GM23338 (cell line): ENCODE measurements at regions not wholly inside any gene's neighbourhood (a gene's known extent, or its start where the extent isn't known, plus 50 kb on each side); places are given as distances from the start of the nearest gene placed in this dataset.

ENCODE experiments used
- ATAC-seq: fragments of 200-7000 bp; cut with Tn5 transposase; 3 replicates; pipeline ENCODE4 v1.9.1; 2020
- DNase-seq: peaks from one replicate; pipeline ENCODE4 v3.0.0-alpha.2; 2015; ENCODE audit warnings: low spot score
- H2AFZ ChIP-seq: fragments of 200-600 bp; sonication (generic); 2 replicates; pipeline ENCODE4 v1.8.0; 2016; ENCODE audit warnings: antibody characterized with exemption, mild to moderate bottlenecking, moderate library complexity
- H3F3A ChIP-seq: fragments of 200-600 bp; sonication (generic); replicated peaks from 2 replicates; pipeline ENCODE4 v1.8.0; 2017; ENCODE audit warnings: antibody characterized with exemption, mixed run types, low read depth
- H3K27ac ChIP-seq: fragments of 200-600 bp; sonication (generic); 2 replicates; pipeline ENCODE4 v1.6.1; 2016; ENCODE audit warnings: low read depth
- H3K27me3 ChIP-seq: fragments of 200-600 bp; sonication (generic); 2 replicates; pipeline ENCODE4 v1.8.0; 2016; ENCODE audit warnings: mild to moderate bottlenecking, mixed run types, moderate library complexity; ENCODE audit not compliant: insufficient read depth
- H3K36me3 ChIP-seq: fragments of 200-600 bp; sonication (generic); 2 replicates; pipeline ENCODE4 v1.8.0; 2016; ENCODE audit warnings: mild to moderate bottlenecking; ENCODE audit not compliant: insufficient read depth
- H3K4me1 ChIP-seq: fragments of 200-600 bp; sonication (generic); 2 replicates; pipeline ENCODE4 v1.8.0; 2016; ENCODE audit warnings: mild to moderate bottlenecking, moderate library complexity; ENCODE audit not compliant: insufficient read depth
- H3K4me2 ChIP-seq: fragments of 200-600 bp; sonication (generic); 2 replicates; pipeline ENCODE4 v1.7.1; 2017; ENCODE audit warnings: mixed run types
- H3K4me3 ChIP-seq: fragments of 200-600 bp; sonication (generic); 2 replicates; pipeline ENCODE4 v1.6.1; 2016; ENCODE audit warnings: mixed run types
- H3K79me2 ChIP-seq: fragments of 200-600 bp; sonication (generic); replicated peaks from 2 replicates; pipeline ENCODE4 v1.8.0; 2017; ENCODE audit warnings: mild to moderate bottlenecking; ENCODE audit not compliant: insufficient read depth
- H3K9me2 ChIP-seq: fragments of 200-600 bp; sonication (generic); 2 replicates; pipeline ENCODE4 v1.8.0; 2017; ENCODE audit not compliant: insufficient read depth
- H4K20me1 ChIP-seq: fragments of 200-600 bp; sonication (generic); replicated peaks from 2 replicates; pipeline ENCODE4 v1.8.0; 2017; ENCODE audit warnings: mild to moderate bottlenecking; ENCODE audit not compliant: insufficient read depth
- H3K27ac Mint-ChIP-seq: 2 replicates; pipeline ENCODE4 v1.8.0; 2020; ENCODE audit warnings: inconsistent platforms, mild to moderate bottlenecking, moderate library complexity, mixed read lengths
- H3K27me3 Mint-ChIP-seq: 3 replicates; pipeline ENCODE4 v1.8.0; 2022; ENCODE audit warnings: low read depth, mild to moderate bottlenecking, moderate library complexity, mixed read lengths, inconsistent platforms; ENCODE audit not compliant: insufficient read depth, poor library complexity
- H3K36me3 Mint-ChIP-seq: 3 replicates; pipeline ENCODE4 v1.8.0; 2021; ENCODE audit warnings: low read depth, mild to moderate bottlenecking, inconsistent platforms, moderate library complexity, mixed read lengths
- H3K4me1 Mint-ChIP-seq: 3 replicates; pipeline ENCODE4 v1.8.0; 2020; ENCODE audit warnings: mild to moderate bottlenecking, inconsistent platforms, mixed read lengths
- H3K4me3 Mint-ChIP-seq: 3 replicates; pipeline ENCODE4 v1.8.0; 2021; ENCODE audit warnings: moderate library complexity, mild to moderate bottlenecking, inconsistent platforms, mixed read lengths
- H3K9me3 Mint-ChIP-seq: 3 replicates; pipeline ENCODE4 v1.8.0; 2020; ENCODE audit warnings: moderate library complexity, mild to moderate bottlenecking, inconsistent platforms, mixed read lengths
- CREB1 ChIP-seq: fragments of 250-450 bp; sonication (Bioruptor Pico); IDR thresholded peaks from 2 replicates; pipeline ENCODE4 v1.5.0; 2020; ENCODE audit warnings: low read depth, mild to moderate bottlenecking, moderate library complexity
- EZH2 ChIP-seq: fragments of 200-600 bp; sonication (generic); IDR thresholded peaks from one replicate; pipeline ENCODE4 v1.8.0; 2017; ENCODE audit warnings: antibody characterized with exemption, mild to moderate bottlenecking, low read depth; ENCODE audit not compliant: unreplicated experiment
- EZH2phosphoT487 ChIP-seq: fragments of 200-600 bp; sonication (generic); IDR thresholded peaks from one replicate; pipeline ENCODE4 v1.8.1; 2018; ENCODE audit warnings: antibody characterized with exemption; ENCODE audit not compliant: unreplicated experiment
- JUNB ChIP-seq: IDR thresholded peaks from one replicate; pipeline ENCODE4 v1.6.1; 2016; ENCODE audit warnings: antibody characterized with exemption; ENCODE audit not compliant: unreplicated experiment
- NANOG ChIP-seq: IDR thresholded peaks from 2 replicates; pipeline ENCODE4 v1.6.1; 2016; ENCODE audit warnings: antibody characterized with exemption, borderline replicate concordance
- POLR2AphosphoS5 ChIP-seq: IDR thresholded peaks from 2 replicates; pipeline ENCODE4 v1.6.1; 2016; ENCODE audit warnings: antibody characterized with exemption, low read depth
- STAT1 ChIP-seq: IDR thresholded peaks from one replicate; pipeline ENCODE4 v1.6.1; 2016; ENCODE audit warnings: antibody characterized with exemption; ENCODE audit not compliant: unreplicated experiment
- ZNF114 ChIP-seq: fragments of 250-450 bp; sonication (Bioruptor Pico); IDR thresholded peaks from 2 replicates; pipeline ENCODE4 v1.5.0; 2020; ENCODE audit warnings: mild to moderate bottlenecking, moderate library complexity
- ZNF331 ChIP-seq: fragments of 250-450 bp; sonication (Bioruptor Pico); IDR thresholded peaks from 2 replicates; pipeline ENCODE4 v1.5.0; 2020; ENCODE audit warnings: low read depth, mild to moderate bottlenecking, moderate library complexity
- TF ChIP-seq, protein P1 (sequence below): IDR thresholded peaks from 2 replicates; pipeline ENCODE4 v1.6.1; 2016; ENCODE audit warnings: antibody characterized with exemption
- TF ChIP-seq, protein P2 (sequence below), 2 experiments: fragments of 200-600 bp in 1 of 2; sonication (generic) in 1 of 2; conservative IDR thresholded peaks; 2 replicates each; pipeline versions ENCODE4 v1.5.1 to v1.6.1; 2016 to 2017; ENCODE audit warnings: antibody characterized with exemption in 2 of 2, low read depth in 2 of 2, mild to moderate bottlenecking in 2 of 2, moderate library complexity in 1 of 2
- TF ChIP-seq, protein P3 (sequence below): fragments of 250-450 bp; sonication (Bioruptor Pico); IDR thresholded peaks from 2 replicates; pipeline ENCODE4 v1.5.0; 2020; ENCODE audit warnings: mild to moderate bottlenecking, moderate library complexity
- TF ChIP-seq, protein P4 (sequence below): IDR thresholded peaks from one replicate; pipeline ENCODE4 v1.6.1; 2018; ENCODE audit warnings: antibody characterized with exemption; ENCODE audit not compliant: unreplicated experiment

DNA sequence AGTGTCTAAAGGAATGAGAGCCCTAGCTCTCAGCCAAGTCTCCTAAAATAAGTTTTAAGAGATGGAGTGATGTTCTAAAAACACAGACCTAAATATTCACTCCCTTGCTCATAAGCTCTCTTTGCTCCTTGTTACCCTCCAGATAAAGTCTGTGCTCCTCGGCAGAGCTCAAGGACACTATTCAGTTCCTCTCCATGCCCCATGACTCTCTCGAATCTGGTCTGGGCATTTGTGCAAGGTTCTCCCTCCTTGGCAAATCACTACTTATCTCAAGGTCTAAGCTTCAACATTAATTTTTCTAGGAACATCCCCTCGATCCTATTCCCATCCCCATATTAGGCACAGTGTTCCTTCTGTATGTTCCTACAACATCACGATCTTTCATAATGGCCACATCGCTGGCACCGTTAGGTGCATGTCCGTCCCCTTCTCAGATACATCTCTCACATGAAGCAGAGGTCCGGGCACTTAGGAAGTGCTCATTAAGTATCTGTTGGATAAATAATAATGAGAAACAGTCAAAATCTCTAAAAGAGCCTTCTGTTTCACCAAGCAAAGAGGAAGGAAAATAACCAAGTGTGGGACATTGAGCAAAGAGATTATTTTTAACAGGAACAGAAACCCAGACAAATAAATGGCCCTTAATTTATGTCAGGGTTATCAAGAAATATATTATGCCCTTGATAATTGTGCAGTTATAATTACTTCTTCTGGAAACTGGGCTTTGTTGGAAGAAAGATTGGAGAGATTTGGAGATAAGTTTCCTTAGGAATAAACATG, 85.9 kb upstream of the HTR4 start:
- Histone ChIP-seq H3F3A (no peaks in the 10 kb centered on the region), H3K4me1 (no peaks in the 10 kb centered on the region), H3K4me3 (no peak overlapping the region), H3K4me2 (no peak overlapping the region), H3K36me3 (no peaks in the 10 kb centered on the region), H3K79me2 (no peaks in the 10 kb centered on the region), H4K20me1 (no peaks in the 10 kb centered on the region), H3K27me3 (no peaks in the 10 kb centered on the region), H3K27ac (no peak overlapping the region), H3K9me2 (no peaks in the 10 kb centered on the region), H2AFZ (peak overlapping the region; percentile 4; the same call in 1 of the 2 replicates)
- ATAC-seq: no peak
- DNase-seq: no peak
- Mint-ChIP-seq H3K4me1 (no peaks in the 10 kb centered on the region), H3K4me3 (no peak overlapping the region), H3K9me3 (no peaks in the 10 kb centered on the region), H3K36me3 (no peaks in the 10 kb centered on the region), H3K27me3 (peaks cover 6% of the 10 kb centered on the region), H3K27ac (no peak overlapping the region)
- TF ChIP-seq JUNB: no peak
- TF ChIP-seq NANOG: no peak
- TF ChIP-seq POLR2AphosphoS5: no peak
- no peak for TF ChIP-seq CREB1 (CRISPR knock-in tag)
- TF ChIP-seq, protein P1, sequence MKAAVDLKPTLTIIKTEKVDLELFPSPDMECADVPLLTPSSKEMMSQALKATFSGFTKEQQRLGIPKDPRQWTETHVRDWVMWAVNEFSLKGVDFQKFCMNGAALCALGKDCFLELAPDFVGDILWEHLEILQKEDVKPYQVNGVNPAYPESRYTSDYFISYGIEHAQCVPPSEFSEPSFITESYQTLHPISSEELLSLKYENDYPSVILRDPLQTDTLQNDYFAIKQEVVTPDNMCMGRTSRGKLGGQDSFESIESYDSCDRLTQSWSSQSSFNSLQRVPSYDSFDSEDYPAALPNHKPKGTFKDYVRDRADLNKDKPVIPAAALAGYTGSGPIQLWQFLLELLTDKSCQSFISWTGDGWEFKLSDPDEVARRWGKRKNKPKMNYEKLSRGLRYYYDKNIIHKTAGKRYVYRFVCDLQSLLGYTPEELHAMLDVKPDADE: no peak
- TF ChIP-seq EZH2phosphoT487: no peak
- no peak for TF ChIP-seq ZNF114 (CRISPR knock-in tag)
- TF ChIP-seq EZH2: no peak
- TF ChIP-seq STAT1: no peak
- TF ChIP-seq, protein P2, sequence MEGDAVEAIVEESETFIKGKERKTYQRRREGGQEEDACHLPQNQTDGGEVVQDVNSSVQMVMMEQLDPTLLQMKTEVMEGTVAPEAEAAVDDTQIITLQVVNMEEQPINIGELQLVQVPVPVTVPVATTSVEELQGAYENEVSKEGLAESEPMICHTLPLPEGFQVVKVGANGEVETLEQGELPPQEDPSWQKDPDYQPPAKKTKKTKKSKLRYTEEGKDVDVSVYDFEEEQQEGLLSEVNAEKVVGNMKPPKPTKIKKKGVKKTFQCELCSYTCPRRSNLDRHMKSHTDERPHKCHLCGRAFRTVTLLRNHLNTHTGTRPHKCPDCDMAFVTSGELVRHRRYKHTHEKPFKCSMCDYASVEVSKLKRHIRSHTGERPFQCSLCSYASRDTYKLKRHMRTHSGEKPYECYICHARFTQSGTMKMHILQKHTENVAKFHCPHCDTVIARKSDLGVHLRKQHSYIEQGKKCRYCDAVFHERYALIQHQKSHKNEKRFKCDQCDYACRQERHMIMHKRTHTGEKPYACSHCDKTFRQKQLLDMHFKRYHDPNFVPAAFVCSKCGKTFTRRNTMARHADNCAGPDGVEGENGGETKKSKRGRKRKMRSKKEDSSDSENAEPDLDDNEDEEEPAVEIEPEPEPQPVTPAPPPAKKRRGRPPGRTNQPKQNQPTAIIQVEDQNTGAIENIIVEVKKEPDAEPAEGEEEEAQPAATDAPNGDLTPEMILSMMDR (conservative IDR thresholded peaks at IDR 0.05; ENCODE audit: low read depth in 2 of 2): no peak
- no peak for TF ChIP-seq ZNF331 (CRISPR knock-in tag)
- TF ChIP-seq, protein P3, sequence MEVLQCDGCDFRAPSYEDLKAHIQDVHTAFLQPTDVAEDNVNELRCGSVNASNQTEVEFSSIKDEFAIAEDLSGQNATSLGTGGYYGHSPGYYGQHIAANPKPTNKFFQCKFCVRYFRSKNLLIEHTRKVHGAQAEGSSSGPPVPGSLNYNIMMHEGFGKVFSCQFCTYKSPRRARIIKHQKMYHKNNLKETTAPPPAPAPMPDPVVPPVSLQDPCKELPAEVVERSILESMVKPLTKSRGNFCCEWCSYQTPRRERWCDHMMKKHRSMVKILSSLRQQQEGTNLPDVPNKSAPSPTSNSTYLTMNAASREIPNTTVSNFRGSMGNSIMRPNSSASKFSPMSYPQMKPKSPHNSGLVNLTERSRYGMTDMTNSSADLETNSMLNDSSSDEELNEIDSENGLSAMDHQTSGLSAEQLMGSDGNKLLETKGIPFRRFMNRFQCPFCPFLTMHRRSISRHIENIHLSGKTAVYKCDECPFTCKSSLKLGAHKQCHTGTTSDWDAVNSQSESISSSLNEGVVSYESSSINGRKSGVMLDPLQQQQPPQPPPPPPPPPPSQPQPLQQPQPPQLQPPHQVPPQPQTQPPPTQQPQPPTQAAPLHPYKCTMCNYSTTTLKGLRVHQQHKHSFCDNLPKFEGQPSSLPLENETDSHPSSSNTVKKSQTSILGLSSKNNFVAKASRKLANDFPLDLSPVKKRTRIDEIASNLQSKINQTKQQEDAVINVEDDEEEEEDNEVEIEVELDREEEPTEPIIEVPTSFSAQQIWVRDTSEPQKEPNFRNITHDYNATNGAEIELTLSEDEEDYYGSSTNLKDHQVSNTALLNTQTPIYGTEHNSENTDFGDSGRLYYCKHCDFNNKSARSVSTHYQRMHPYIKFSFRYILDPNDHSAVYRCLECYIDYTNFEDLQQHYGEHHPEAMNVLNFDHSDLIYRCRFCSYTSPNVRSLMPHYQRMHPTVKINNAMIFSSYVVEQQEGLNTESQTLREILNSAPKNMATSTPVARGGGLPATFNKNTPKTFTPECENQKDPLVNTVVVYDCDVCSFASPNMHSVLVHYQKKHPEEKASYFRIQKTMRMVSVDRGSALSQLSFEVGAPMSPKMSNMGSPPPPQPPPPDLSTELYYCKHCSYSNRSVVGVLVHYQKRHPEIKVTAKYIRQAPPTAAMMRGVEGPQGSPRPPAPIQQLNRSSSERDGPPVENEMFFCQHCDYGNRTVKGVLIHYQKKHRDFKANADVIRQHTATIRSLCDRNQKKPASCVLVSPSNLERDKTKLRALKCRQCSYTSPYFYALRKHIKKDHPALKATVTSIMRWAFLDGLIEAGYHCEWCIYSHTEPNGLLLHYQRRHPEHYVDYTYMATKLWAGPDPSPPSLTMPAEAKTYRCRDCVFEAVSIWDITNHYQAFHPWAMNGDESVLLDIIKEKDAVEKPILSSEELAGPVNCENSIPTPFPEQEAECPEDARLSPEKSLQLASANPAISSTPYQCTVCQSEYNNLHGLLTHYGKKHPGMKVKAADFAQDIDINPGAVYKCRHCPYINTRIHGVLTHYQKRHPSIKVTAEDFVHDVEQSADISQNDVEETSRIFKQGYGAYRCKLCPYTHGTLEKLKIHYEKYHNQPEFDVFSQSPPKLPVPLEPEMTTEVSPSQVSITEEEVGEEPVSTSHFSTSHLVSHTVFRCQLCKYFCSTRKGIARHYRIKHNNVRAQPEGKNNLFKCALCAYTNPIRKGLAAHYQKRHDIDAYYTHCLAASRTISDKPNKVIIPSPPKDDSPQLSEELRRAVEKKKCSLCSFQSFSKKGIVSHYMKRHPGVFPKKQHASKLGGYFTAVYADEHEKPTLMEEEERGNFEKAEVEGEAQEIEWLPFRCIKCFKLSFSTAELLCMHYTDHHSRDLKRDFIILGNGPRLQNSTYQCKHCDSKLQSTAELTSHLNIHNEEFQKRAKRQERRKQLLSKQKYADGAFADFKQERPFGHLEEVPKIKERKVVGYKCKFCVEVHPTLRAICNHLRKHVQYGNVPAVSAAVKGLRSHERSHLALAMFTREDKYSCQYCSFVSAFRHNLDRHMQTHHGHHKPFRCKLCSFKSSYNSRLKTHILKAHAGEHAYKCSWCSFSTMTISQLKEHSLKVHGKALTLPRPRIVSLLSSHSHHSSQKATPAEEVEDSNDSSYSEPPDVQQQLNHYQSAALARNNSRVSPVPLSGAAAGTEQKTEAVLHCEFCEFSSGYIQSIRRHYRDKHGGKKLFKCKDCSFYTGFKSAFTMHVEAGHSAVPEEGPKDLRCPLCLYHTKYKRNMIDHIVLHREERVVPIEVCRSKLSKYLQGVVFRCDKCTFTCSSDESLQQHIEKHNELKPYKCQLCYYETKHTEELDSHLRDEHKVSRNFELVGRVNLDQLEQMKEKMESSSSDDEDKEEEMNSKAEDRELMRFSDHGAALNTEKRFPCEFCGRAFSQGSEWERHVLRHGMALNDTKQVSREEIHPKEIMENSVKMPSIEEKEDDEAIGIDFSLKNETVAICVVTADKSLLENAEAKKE (CRISPR knock-in tag): no peak
- TF ChIP-seq, protein P4, sequence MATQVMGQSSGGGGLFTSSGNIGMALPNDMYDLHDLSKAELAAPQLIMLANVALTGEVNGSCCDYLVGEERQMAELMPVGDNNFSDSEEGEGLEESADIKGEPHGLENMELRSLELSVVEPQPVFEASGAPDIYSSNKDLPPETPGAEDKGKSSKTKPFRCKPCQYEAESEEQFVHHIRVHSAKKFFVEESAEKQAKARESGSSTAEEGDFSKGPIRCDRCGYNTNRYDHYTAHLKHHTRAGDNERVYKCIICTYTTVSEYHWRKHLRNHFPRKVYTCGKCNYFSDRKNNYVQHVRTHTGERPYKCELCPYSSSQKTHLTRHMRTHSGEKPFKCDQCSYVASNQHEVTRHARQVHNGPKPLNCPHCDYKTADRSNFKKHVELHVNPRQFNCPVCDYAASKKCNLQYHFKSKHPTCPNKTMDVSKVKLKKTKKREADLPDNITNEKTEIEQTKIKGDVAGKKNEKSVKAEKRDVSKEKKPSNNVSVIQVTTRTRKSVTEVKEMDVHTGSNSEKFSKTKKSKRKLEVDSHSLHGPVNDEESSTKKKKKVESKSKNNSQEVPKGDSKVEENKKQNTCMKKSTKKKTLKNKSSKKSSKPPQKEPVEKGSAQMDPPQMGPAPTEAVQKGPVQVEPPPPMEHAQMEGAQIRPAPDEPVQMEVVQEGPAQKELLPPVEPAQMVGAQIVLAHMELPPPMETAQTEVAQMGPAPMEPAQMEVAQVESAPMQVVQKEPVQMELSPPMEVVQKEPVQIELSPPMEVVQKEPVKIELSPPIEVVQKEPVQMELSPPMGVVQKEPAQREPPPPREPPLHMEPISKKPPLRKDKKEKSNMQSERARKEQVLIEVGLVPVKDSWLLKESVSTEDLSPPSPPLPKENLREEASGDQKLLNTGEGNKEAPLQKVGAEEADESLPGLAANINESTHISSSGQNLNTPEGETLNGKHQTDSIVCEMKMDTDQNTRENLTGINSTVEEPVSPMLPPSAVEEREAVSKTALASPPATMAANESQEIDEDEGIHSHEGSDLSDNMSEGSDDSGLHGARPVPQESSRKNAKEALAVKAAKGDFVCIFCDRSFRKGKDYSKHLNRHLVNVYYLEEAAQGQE: no peak
